Mesendoderm (in vitro differentiated cells): ENCODE measurements at regions not wholly inside any gene's neighbourhood (a gene's known extent, or its start where the extent isn't known, plus 50 kb on each side); places are given as distances from the start of the nearest gene placed in this dataset.

Source experiments
- DNase-seq: peaks from one replicate; pipeline ENCODE4 v3.0.0; 2013
- H2AK5ac ChIP-seq: 2 replicates; pipeline ENCODE4 v1.6.1; 2013; ENCODE audit warnings: low read length, inconsistent platforms
- H2BK120ac ChIP-seq: 2 replicates; pipeline ENCODE4 v1.6.1; 2013; ENCODE audit warnings: low read depth, mild to moderate bottlenecking, low read length, moderate library complexity, mixed read lengths
- H2BK15ac ChIP-seq: replicated peaks from 2 replicates; pipeline ENCODE4 v1.6.1; 2013; ENCODE audit warnings: low read depth, mild to moderate bottlenecking, moderate library complexity
- H2BK5ac ChIP-seq: 2 replicates; pipeline ENCODE4 v1.6.1; 2013; ENCODE audit warnings: low read length, inconsistent platforms
- H3K18ac ChIP-seq: 2 replicates; pipeline ENCODE4 v1.6.1; 2013; ENCODE audit warnings: mild to moderate bottlenecking, low read length, mixed read lengths
- H3K23ac ChIP-seq: one replicate; pipeline ENCODE4 v1.6.1; 2013; ENCODE audit warnings: low read length
- H3K27ac ChIP-seq: 2 replicates; pipeline ENCODE4 v1.5.1; 2013; ENCODE audit warnings: low read depth, mild to moderate bottlenecking, inconsistent platforms, low read length, moderate library complexity
- H3K27me3 ChIP-seq: 2 replicates; pipeline ENCODE4 v1.6.1; 2013; ENCODE audit warnings: low read length, control low read depth, mild to moderate bottlenecking, inconsistent platforms; ENCODE audit not compliant: insufficient read depth, poor library complexity
- H3K36me3 ChIP-seq: 2 replicates; pipeline ENCODE4 v1.6.1; 2013; ENCODE audit warnings: low read length, inconsistent platforms; ENCODE audit not compliant: control insufficient read depth, insufficient read depth
- H3K4ac ChIP-seq: one replicate; pipeline ENCODE4 v1.6.1; 2013; ENCODE audit warnings: low read depth, mild to moderate bottlenecking, low read length, moderate library complexity
- H3K4me1 ChIP-seq: 2 replicates; pipeline ENCODE4 v1.6.1; 2013; ENCODE audit warnings: low read depth, low read length, inconsistent platforms; ENCODE audit not compliant: control insufficient read depth
- H3K4me2 ChIP-seq: 2 replicates; pipeline ENCODE4 v1.6.1; 2013; ENCODE audit warnings: low read length
- H3K4me3 ChIP-seq: 2 replicates; pipeline ENCODE4 v1.5.1; 2013; ENCODE audit warnings: mild to moderate bottlenecking, low read length
- H3K56ac ChIP-seq: one replicate; pipeline ENCODE4 v1.6.1; 2013; ENCODE audit warnings: low read length
- H3K79me1 ChIP-seq: 2 replicates; pipeline ENCODE4 v1.6.1; 2013; ENCODE audit warnings: low read length, inconsistent platforms
- H3K79me2 ChIP-seq: 2 replicates; pipeline ENCODE4 v1.6.1; 2013; ENCODE audit warnings: mild to moderate bottlenecking, low read length; ENCODE audit not compliant: control insufficient read depth, insufficient read depth
- H3K9ac ChIP-seq: 2 replicates; pipeline ENCODE4 v1.6.1; 2013; ENCODE audit warnings: low read length, inconsistent platforms
- H4K5ac ChIP-seq: one replicate; pipeline ENCODE4 v1.6.1; 2013; ENCODE audit warnings: low read length
- H4K8ac ChIP-seq: one replicate; pipeline ENCODE4 v1.6.1; 2013; ENCODE audit warnings: low read depth, mild to moderate bottlenecking, control low read depth, low read length, moderate library complexity
- WGBS: extraction: QIAGEN DNeasy Blood & Tissue Kit; methylation state at CpG from one replicate; pipeline ENCODE4 v1.1.7; 2013; ENCODE audit warnings: low lambda C conversion rate, missing lambda C conversion rate; ENCODE audit not compliant: insufficient coverage; ENCODE audit errors: extremely low coverage; 5-methylcytosine and 5-hydroxymethylcytosine counted together

GRCh38 chr6:23174781-23175361 lies 605.5 kb downstream of the HDGFL1 start:
- no peak overlapping the region for H4K5ac ChIP-seq
- no peak overlapping the region for H3K4me2 ChIP-seq
- H3K23ac ChIP-seq: no peak overlapping the region
- no peaks in the 10 kb centered on the region for H3K36me3 ChIP-seq
- no peak overlapping the region for H3K27ac ChIP-seq
- H2BK120ac ChIP-seq: no peak overlapping the region
- H3K4ac ChIP-seq: no peak overlapping the region
- WGBS: no CpG with 5 or more reads among the region's 7 CpGs
- no peak overlapping the region for H2BK15ac ChIP-seq
- H3K79me1 ChIP-seq: no peaks in the 10 kb centered on the region
- H3K4me1 ChIP-seq: peaks cover 2% of the 10 kb centered on the region
- no peak overlapping the region for H3K4me3 ChIP-seq
- H2AK5ac ChIP-seq: no peak overlapping the region
- H3K9ac ChIP-seq: no peak overlapping the region
- no peaks in the 10 kb centered on the region for H3K79me2 ChIP-seq
- H3K18ac ChIP-seq: no peak overlapping the region
- H3K56ac ChIP-seq: no peak overlapping the region
- H4K8ac ChIP-seq: no peak overlapping the region
- no peak overlapping the region for H2BK5ac ChIP-seq
- DNase-seq: no peak
- no peaks in the 10 kb centered on the region for H3K27me3 ChIP-seq

DNA sequence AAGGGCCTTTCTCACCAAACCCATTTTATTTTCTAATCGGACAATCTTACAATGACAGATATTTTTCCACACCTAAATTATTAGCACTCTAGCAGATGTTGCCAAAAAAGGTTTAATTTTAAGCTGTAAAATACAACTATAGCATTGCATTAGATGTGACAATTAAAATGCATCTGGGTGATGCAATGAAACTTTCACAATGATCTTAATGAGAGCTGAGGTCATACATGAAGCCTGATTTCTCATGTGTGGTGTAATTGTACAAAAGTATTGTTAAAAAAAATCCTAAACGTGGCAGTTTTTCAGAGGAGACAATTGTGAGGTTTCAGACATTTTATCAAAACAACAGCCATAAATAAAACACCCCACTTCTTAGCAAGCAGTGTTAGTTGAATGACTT lies 606.0 kb downstream of the HDGFL1 start:
- H3K79me2 ChIP-seq: no peaks in the 10 kb centered on the region
- H4K8ac ChIP-seq: no peak overlapping the region
- DNase-seq: no peak
- H2BK5ac ChIP-seq: no peak overlapping the region
- no peak overlapping the region for H2BK15ac ChIP-seq
- no peak overlapping the region for H3K18ac ChIP-seq
- H2AK5ac ChIP-seq: no peak overlapping the region
- no peaks in the 10 kb centered on the region for H3K36me3 ChIP-seq
- H3K27ac ChIP-seq: no peak overlapping the region
- no peak overlapping the region for H3K23ac ChIP-seq
- WGBS: no CpG with 5 or more reads among the region's 2 CpGs
- H3K4me2 ChIP-seq: no peak overlapping the region
- no peak overlapping the region for H3K4ac ChIP-seq
- H3K4me1 ChIP-seq: peaks cover 4% of the 10 kb centered on the region
- H4K5ac ChIP-seq: no peak overlapping the region
- no peak overlapping the region for H2BK120ac ChIP-seq
- no peak overlapping the region for H3K4me3 ChIP-seq
- no peaks in the 10 kb centered on the region for H3K27me3 ChIP-seq
- H3K9ac ChIP-seq: no peak overlapping the region
- H3K79me1 ChIP-seq: no peaks in the 10 kb centered on the region
- H3K56ac ChIP-seq: no peak overlapping the region

- Histone ChIP-seq H2AK5ac (no peak overlapping the region), H2BK120ac (no peak overlapping the region), H3K23ac (no peak overlapping the region), H3K56ac (no peak overlapping the region), H3K18ac (no peak overlapping the region), H3K36me3 (no peaks in the 10 kb centered on the region), H3K27ac (no peak overlapping the region), H3K4ac (no peak overlapping the region), H3K4me2 (no peak overlapping the region), H2BK15ac (no peak overlapping the region), H3K27me3 (no peaks in the 10 kb centered on the region), H3K4me1 (peaks cover 5% of the 10 kb centered on the region), H3K4me3 (no peak overlapping the region), H3K9ac (no peak overlapping the region), H3K79me2 (no peaks in the 10 kb centered on the region), H3K79me1 (no peaks in the 10 kb centered on the region), H4K8ac (no peak overlapping the region), H2BK5ac (no peak overlapping the region), H4K5ac (no peak overlapping the region)
- no peak for DNase-seq
- no CpG with 5 or more reads among the region's 8 CpGs for WGBS
These were observed 607.1 kb downstream of the HDGFL1 start for GRCh38 chr6:23176471-23176870.

- no peak overlapping the region for H3K27ac ChIP-seq
- DNase-seq: no peak
These were observed 607.5 kb downstream of the HDGFL1 start for GRCh38 chr6:23176883-23177282.

DNA sequence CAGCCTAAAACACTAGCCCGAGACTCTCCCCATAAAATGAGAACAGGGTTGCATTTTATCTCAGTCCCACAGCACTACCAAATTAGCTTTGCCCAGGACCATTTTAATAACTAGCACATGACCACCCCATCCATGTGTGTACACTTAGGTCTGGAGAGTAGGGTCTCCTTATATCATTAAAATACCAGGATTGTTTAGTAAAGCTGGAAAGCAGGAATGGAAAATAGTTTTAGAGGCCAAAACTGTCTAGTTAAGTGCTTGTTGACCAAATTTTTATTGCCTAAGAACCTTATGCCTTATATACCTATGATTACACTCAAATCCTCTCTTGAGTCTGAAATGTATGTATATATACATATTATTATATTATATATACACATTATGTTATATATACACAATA lies 608.4 kb downstream of the HDGFL1 start:
- H3K4me2 ChIP-seq: no peak overlapping the region
- H3K79me1 ChIP-seq: no peaks in the 10 kb centered on the region
- no peak overlapping the region for H3K4ac ChIP-seq
- H2BK15ac ChIP-seq: peak overlapping the region; percentile 19
- H3K36me3 ChIP-seq: no peaks in the 10 kb centered on the region
- H4K5ac ChIP-seq: no peak overlapping the region
- no peak overlapping the region for H2AK5ac ChIP-seq
- H3K4me1 ChIP-seq: peaks cover 5% of the 10 kb centered on the region
- no peak overlapping the region for H3K4me3 ChIP-seq
- no peak overlapping the region for H3K9ac ChIP-seq
- H3K56ac ChIP-seq: no peak overlapping the region
- H2BK120ac ChIP-seq: no peak overlapping the region
- H3K27ac ChIP-seq: no peak overlapping the region
- no peak overlapping the region for H3K23ac ChIP-seq
- H2BK5ac ChIP-seq: no peak overlapping the region
- WGBS: no CpG with 5 or more reads among the region's 1 CpG
- H3K18ac ChIP-seq: peak overlapping the region; percentile 39
- H4K8ac ChIP-seq: no peak overlapping the region
- DNase-seq: no peak
- H3K79me2 ChIP-seq: no peaks in the 10 kb centered on the region
- no peaks in the 10 kb centered on the region for H3K27me3 ChIP-seq

More at GRCh38 chr6:23176883-23177282, 607.5 kb downstream of the HDGFL1 start:
- peak overlapping the region; percentile 32 for H2AK5ac ChIP-seq
- H3K4ac ChIP-seq: no peak overlapping the region
- no peak overlapping the region for H3K56ac ChIP-seq
- peaks cover 5% of the 10 kb centered on the region for H3K4me1 ChIP-seq
- H3K4me3 ChIP-seq: no peak overlapping the region
- no peak overlapping the region for H3K9ac ChIP-seq
- no peak overlapping the region for H2BK120ac ChIP-seq
- H4K5ac ChIP-seq: no peak overlapping the region
- no peak overlapping the region for H2BK15ac ChIP-seq
- no peaks in the 10 kb centered on the region for H3K27me3 ChIP-seq
- H3K79me1 ChIP-seq: no peaks in the 10 kb centered on the region
- WGBS: no CpG with 5 or more reads among the region's 11 CpGs
- no peaks in the 10 kb centered on the region for H3K79me2 ChIP-seq
- no peak overlapping the region for H3K18ac ChIP-seq
- no peak overlapping the region for H4K8ac ChIP-seq
- H3K4me2 ChIP-seq: no peak overlapping the region
- no peak overlapping the region for H2BK5ac ChIP-seq
- H3K23ac ChIP-seq: no peak overlapping the region
- no peaks in the 10 kb centered on the region for H3K36me3 ChIP-seq

DNA sequence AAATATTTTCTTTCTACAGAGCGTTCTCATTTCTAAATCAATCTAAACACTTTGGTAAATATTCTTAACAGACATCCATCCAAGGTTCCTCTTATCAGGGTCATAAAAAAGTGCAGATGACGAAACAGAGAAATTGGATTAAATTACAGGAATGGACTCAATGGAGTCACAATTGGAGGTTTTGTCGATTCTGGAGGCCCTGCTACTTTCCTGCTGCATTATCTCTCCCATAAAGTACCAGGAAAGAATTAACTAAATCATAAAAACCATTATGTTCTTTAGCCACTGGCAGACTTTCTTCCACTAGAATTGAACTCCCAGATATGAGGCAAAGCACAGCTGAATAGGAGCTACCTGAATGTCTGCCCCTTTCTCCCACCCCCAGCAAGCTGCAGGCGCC lies 610.6 kb downstream of the HDGFL1 start:
- WGBS: no CpG with 5 or more reads among the region's 4 CpGs
- H3K27ac ChIP-seq: no peak overlapping the region
- H4K8ac ChIP-seq: no peak overlapping the region
- no peak overlapping the region for H2BK120ac ChIP-seq
- no peak overlapping the region for H4K5ac ChIP-seq
- H2BK5ac ChIP-seq: no peak overlapping the region
- H2AK5ac ChIP-seq: no peak overlapping the region
- H3K79me1 ChIP-seq: no peaks in the 10 kb centered on the region
- no peak overlapping the region for H3K56ac ChIP-seq
- no peaks in the 10 kb centered on the region for H3K36me3 ChIP-seq
- no peak overlapping the region for H3K9ac ChIP-seq
- H3K4me1 ChIP-seq: peaks cover 5% of the 10 kb centered on the region
- H3K18ac ChIP-seq: no peak overlapping the region
- DNase-seq: no peak
- no peaks in the 10 kb centered on the region for H3K27me3 ChIP-seq
- H3K4ac ChIP-seq: no peak overlapping the region
- no peaks in the 10 kb centered on the region for H3K79me2 ChIP-seq
- H3K4me2 ChIP-seq: no peak overlapping the region
- no peak overlapping the region for H2BK15ac ChIP-seq
- no peak overlapping the region for H3K23ac ChIP-seq
- H3K4me3 ChIP-seq: no peak overlapping the region
